Kidney (tissue), 13 donors: ENCODE measurements at regions not wholly inside any gene's neighbourhood (a gene's known extent, or its start where the extent isn't known, plus 50 kb on each side); places are given as distances from the start of the nearest gene placed in this dataset.

Source experiments
- DNase-seq, 5 donors: peaks; one replicate each; pipeline ENCODE4 v3.0.0-alpha.2; 2013 to 2020
- FAIRE-seq: peaks from 2 replicates; lab custom pipeline; 2012; peaks lifted over from hg19 to GRCh38; lab: Jason Lieb, UNC
- H3K27ac ChIP-seq, 2 donors: one replicate each; pipeline ENCODE4 v1.7.0; 2013; ENCODE audit warnings: low read depth in 2 of 2, low read length in 2 of 2, inconsistent platforms in 1 of 2
- H3K27me3 ChIP-seq: one replicate; pipeline ENCODE4 v1.7.1; 2013; ENCODE audit warnings: low read length, inconsistent platforms; ENCODE audit not compliant: control insufficient read depth, insufficient read depth
- H3K36me3 ChIP-seq, 3 donors: one replicate each; pipeline versions ENCODE4 v1.7.0 to v1.7.1; 2013; ENCODE audit warnings: low read length in 3 of 3, control low read depth in 1 of 3, inconsistent platforms in 1 of 3; ENCODE audit not compliant: insufficient read depth in 3 of 3, control insufficient read depth in 2 of 3
- H3K4me1 ChIP-seq, 3 donors: one replicate each; pipeline versions ENCODE4 v1.7.0 to v1.7.1; 2013; ENCODE audit warnings: low read length in 3 of 3, inconsistent platforms in 1 of 3, low read depth in 1 of 3; ENCODE audit not compliant: control insufficient read depth in 2 of 3, insufficient read depth in 2 of 3
- H3K4me3 ChIP-seq, 3 donors: one replicate each; pipeline versions ENCODE4 v1.7.0 to v1.8.1; 2013; ENCODE audit warnings: low read length in 3 of 3, control low read depth in 1 of 3, inconsistent platforms in 1 of 3
- H3K9ac ChIP-seq, 3 donors: one replicate each; pipeline versions ENCODE4 v1.7.0 to v1.7.1; 2013; ENCODE audit warnings: low read length in 3 of 3, control low read depth in 1 of 3, inconsistent platforms in 1 of 3
- H3K9me3 ChIP-seq, 3 donors: one replicate each; pipeline versions ENCODE4 v1.7.0 to v1.7.1; 2013; ENCODE audit warnings: low read length in 3 of 3, control low read depth in 1 of 3, inconsistent platforms in 1 of 3; ENCODE audit not compliant: control insufficient read depth in 2 of 3, insufficient read depth in 1 of 3
- CTCF ChIP-seq: IDR thresholded peaks from 3 replicates; pipeline ENCODE4 v1.5.1; 2012; ENCODE audit warnings: mild to moderate bottlenecking, moderate library complexity, borderline replicate concordance; ENCODE audit not compliant: insufficient read depth; ENCODE audit errors: extremely low read depth
- intact Hi-C: fragments of 100-400 bp; cut with DNase I; formaldehyde crosslinking; loops from one replicate; pipeline ENCODE4 v1.11.1; 2022
- donor health status: control.
- donor health status: control.
- donor health status: control.
- donor health status: control.
- donor health status: control.
- donor health status: DM: yes; HTN: yes; CAD: no.
- donor health status: Normal renal cell carcinoma (clear cell type).

GRCh38 chr12:59186451-59186850 lies 266.1 kb upstream of the LRIG3 start:
- H3K36me3 ChIP-seq = no peaks in the 10 kb centered on the region
- FAIRE-seq (no peak), DNase-seq (peak in 2 of 5 donors; percentile 9 to 34)
- H3K27me3 ChIP-seq = no peaks in the 10 kb centered on the region
- H3K4me3 ChIP-seq = no peak overlapping the region
- no peak overlapping the region for H3K27ac ChIP-seq
- H3K9me3 ChIP-seq = no peaks in the 10 kb centered on the region
- no peak overlapping the region for H3K9ac ChIP-seq
- H3K4me1 ChIP-seq = no peaks in the 10 kb centered on the region
- intact Hi-C loops = no loop called here
- no peak for TF ChIP-seq CTCF

GRCh38 chr12:59185295-59185694 lies 265.0 kb upstream of the LRIG3 start:
- no peak for FAIRE-seq

GRCh38 chr12:59182658-59183455 lies 262.6 kb upstream of the LRIG3 start:
- no peak overlapping the region for H3K4me3 ChIP-seq
- H3K4me1 ChIP-seq = no peaks in the 10 kb centered on the region
- no peak for DNase-seq
- H3K27ac ChIP-seq = no peak overlapping the region
- no peaks in the 10 kb centered on the region for H3K36me3 ChIP-seq
- no peaks in the 10 kb centered on the region for H3K27me3 ChIP-seq
- no peak overlapping the region for H3K9ac ChIP-seq
- intact Hi-C loops = no loop called here
- TF ChIP-seq CTCF = no peak
- no peak for FAIRE-seq
- no peaks in the 10 kb centered on the region for H3K9me3 ChIP-seq

More at GRCh38 chr12:59185295-59185694, 265.0 kb upstream of the LRIG3 start:
- Histone ChIP-seq H3K9me3 (no peaks in the 10 kb centered on the region), H3K9ac (no peak overlapping the region), H3K4me3 (no peak overlapping the region), H3K36me3 (no peaks in the 10 kb centered on the region), H3K27me3 (no peaks in the 10 kb centered on the region), H3K4me1 (no peaks in the 10 kb centered on the region), H3K27ac (no peak overlapping the region)
- TF ChIP-seq CTCF = no peak
- peak in 1 of 5 donors; percentile 42 for DNase-seq
- intact Hi-C loops = no loop called here
